K562 (cell line): ENCODE measurements at regions not wholly inside any gene's neighbourhood (a gene's known extent, or its start where the extent isn't known, plus 50 kb on each side); places are given as distances from the start of the nearest gene placed in this dataset.

Source experiments
- ATAC-seq: fragments of 200-7000 bp; cut with Tn5 transposase; 3 replicates; pipeline ENCODE4 v1.9.1; 2020; ENCODE audit warnings: moderate library complexity
- BruUV-seq: library from RNA; stranded (reverse); fragments of 400-500 nt; replicated peaks from 2 replicates; lab custom pipeline; 2021; lab: Mats Ljungman, UMichigan
- CTCF ChIA-PET: fragments of 300-600 bp; formaldehyde crosslinking; extraction: SDS; loops from one replicate; lab custom pipeline; 2021; ENCODE audit warnings: low intra/inter-chr PET ratio; lab: Yijun Ruan, JAX
- POLR2A ChIA-PET: fragments of 300-600, 350-650 bp; sonication (Branson Sonifier 250); formaldehyde crosslinking; extraction: SDS; loops from one replicate; lab custom pipeline; 2021; ENCODE audit warnings: antibody characterized with exemption, inconsistent platforms; lab: Yijun Ruan, JAX
- DNase-seq, 4 experiments: peaks; one replicate each; pipeline versions ENCODE4 v3.0.0 to v3.0.0-alpha.2; 2011 to 2018; ENCODE audit warnings: low spot score in 3 of 4, mixed read lengths in 3 of 4; ENCODE audit errors: extremely low read depth in 1 of 4
- FAIRE-seq: peaks from 2 replicates; lab custom pipeline; 2011; peaks lifted over from hg19 to GRCh38; lab: Jason Lieb, UNC
- H2AFZ ChIP-seq: 2 replicates; pipeline ENCODE4 v1.6.0; 2011; ENCODE audit warnings: low read depth, low read length, control low read depth, inconsistent platforms
- H3K27ac ChIP-seq: fragments of 200-600 bp; 3 replicates; pipeline ENCODE4 v1.8.0; 2011; ENCODE audit warnings: low read depth, mild to moderate bottlenecking, control low read depth, inconsistent platforms, low read length, moderate library complexity, mixed read lengths; ENCODE audit errors: extremely low read depth
- H3K27me3 ChIP-seq, 2 experiments: fragments of 300-600 bp in 1 of 2; 2 replicates in 1 of 2; 3 replicates in 1 of 2; pipeline versions ENCODE4 v1.6.0 to v1.8.0; 2011; ENCODE audit warnings: inconsistent platforms in 2 of 2, low read length in 2 of 2, mild to moderate bottlenecking in 1 of 2, mixed read lengths in 1 of 2, moderate library complexity in 1 of 2; ENCODE audit not compliant: control insufficient read depth in 2 of 2, insufficient read depth in 2 of 2
- H3K36me3 ChIP-seq: fragments of 300-600 bp; 3 replicates; pipeline ENCODE4 v1.8.0; 2011; ENCODE audit warnings: mild to moderate bottlenecking, low read length, inconsistent platforms; ENCODE audit not compliant: control insufficient read depth, insufficient read depth
- H3K4me1 ChIP-seq, 2 experiments: fragments of 200-600 bp in 1 of 2; replicated peaks in 1 of 2; 2 replicates in 1 of 2; 3 replicates in 1 of 2; pipeline versions ENCODE4 v1.5.1 to v1.8.0; 2011; ENCODE audit warnings: inconsistent platforms in 2 of 2, low read length in 2 of 2, mild to moderate bottlenecking in 1 of 2, mixed read lengths in 1 of 2, moderate library complexity in 1 of 2; ENCODE audit not compliant: control insufficient read depth in 2 of 2, insufficient read depth in 2 of 2
- H3K4me2 ChIP-seq: 2 replicates; pipeline ENCODE4 v1.6.1; 2011; ENCODE audit warnings: low read length, control low read depth, inconsistent platforms, mixed read lengths; ENCODE audit not compliant: insufficient read depth
- H3K4me3 ChIP-seq: fragments of 200-600 bp; sonication (generic), shearing (Covaris generic); 2 replicates; pipeline ENCODE4 v1.5.1; 2016; ENCODE audit warnings: control low read depth, inconsistent platforms
- H3K79me2 ChIP-seq: fragments of 200-600 bp; 3 replicates; pipeline ENCODE4 v1.8.0; 2011; ENCODE audit warnings: low read length, inconsistent platforms; ENCODE audit not compliant: control insufficient read depth, insufficient read depth
- H3K9ac ChIP-seq, 2 experiments: 2 replicates each; pipeline versions ENCODE4 v1.6.0 to v1.6.1; 2011; ENCODE audit warnings: low read depth in 2 of 2, low read length in 2 of 2, control low read depth in 1 of 2, inconsistent platforms in 1 of 2, mild to moderate bottlenecking in 1 of 2, mixed read lengths in 1 of 2; ENCODE audit not compliant: insufficient read depth in 1 of 2
- H3K9me1 ChIP-seq: one replicate; pipeline ENCODE4 v1.6.0; 2011; ENCODE audit warnings: inconsistent platforms, mild to moderate bottlenecking, low read length, moderate library complexity; ENCODE audit not compliant: control insufficient read depth, insufficient read depth
- H3K9me3 ChIP-seq: replicated peaks from 2 replicates; pipeline ENCODE4 v1.5.1; 2011; ENCODE audit warnings: low read depth, low read length, inconsistent platforms; ENCODE audit not compliant: control insufficient read depth, insufficient read depth
- H4K20me1 ChIP-seq: replicated peaks from 2 replicates; pipeline ENCODE4 v1.6.1; 2011; ENCODE audit warnings: low read length, inconsistent platforms, mixed read lengths; ENCODE audit not compliant: control insufficient read depth, insufficient read depth
- BRF2 ChIP-seq: IDR thresholded peaks from 3 replicates; pipeline ENCODE4 v1.6.1; 2011; ENCODE audit warnings: borderline replicate concordance, mild to moderate bottlenecking; ENCODE audit not compliant: insufficient read length, insufficient read depth
- CBX8 ChIP-seq: fragments of 200-600 bp; sonication (generic); IDR thresholded peaks from 2 replicates; pipeline ENCODE4 v1.6.1; 2012; ENCODE audit warnings: borderline replicate concordance, mixed run types, low read depth, mild to moderate bottlenecking, moderate library complexity, mixed read lengths, low read length, control low read depth, inconsistent platforms; ENCODE audit not compliant: poor library complexity, severe bottlenecking; ENCODE audit errors: extremely low read depth
- ETV6 ChIP-seq, 3 experiments: fragments of 150-350 bp in 1 of 3; sonication (generic) in 1 of 3; formaldehyde crosslinking in 1 of 3; IDR thresholded peaks; 2 replicates each; pipeline versions ENCODE4 v1.6.1 to v1.8.0; 2014 to 2022; ENCODE audit warnings: borderline replicate concordance in 2 of 3, low read depth in 2 of 3, antibody characterized with exemption in 1 of 3, low read length in 1 of 3, mild to moderate bottlenecking in 1 of 3, missing genetic modification reagents in 1 of 3
- MAFG ChIP-seq: fragments of 450-650 bp; conservative IDR thresholded peaks from 2 replicates; pipeline ENCODE4 v1.6.1; 2016; ENCODE audit warnings: missing genetic modification characterization, missing compliant biosample characterization
- MEIS2 ChIP-seq: fragments of 450-650 bp; IDR thresholded peaks from 2 replicates; pipeline ENCODE4 v1.6.1; 2014; ENCODE audit warnings: mild to moderate bottlenecking; ENCODE audit not compliant: partially characterized antibody
- NFATC3 ChIP-seq: fragments of 450-650 bp; IDR thresholded peaks from 2 replicates; pipeline ENCODE4 v1.6.1; 2017; ENCODE audit warnings: mild to moderate bottlenecking
- POLR2B ChIP-seq: fragments of 450-650 bp; IDR thresholded peaks from 2 replicates; pipeline ENCODE4 v1.6.1; 2018; ENCODE audit warnings: low read depth; ENCODE audit not compliant: partially characterized antibody
- RAD51 ChIP-seq: fragments of 450-650 bp; IDR thresholded peaks from 2 replicates; pipeline ENCODE4 v1.7.1; 2016; ENCODE audit warnings: low read depth, mild to moderate bottlenecking, borderline replicate concordance
- REST ChIP-seq, 2 experiments: fragments of 450-650 bp; formaldehyde crosslinking in 1 of 2; IDR thresholded peaks; 2 replicates each; pipeline versions ENCODE4 v1.4.0 to v1.6.1; 2014 to 2020; ENCODE audit warnings: mild to moderate bottlenecking in 2 of 2, borderline replicate concordance in 1 of 2, low read depth in 1 of 2
- SOX6 ChIP-seq: fragments of 450-650 bp; IDR thresholded peaks from 2 replicates; pipeline ENCODE4 v1.6.1; 2014; ENCODE audit warnings: mild to moderate bottlenecking
- ZC3H11A ChIP-seq: IDR thresholded peaks from 2 replicates; pipeline ENCODE4 v1.6.1; 2012; ENCODE audit warnings: low read depth, low read length, improper control_type of control experiment
- ZNF212 ChIP-seq: fragments of 450-650 bp; formaldehyde crosslinking; IDR thresholded peaks from 2 replicates; pipeline ENCODE4 v1.4.0; 2020; ENCODE audit warnings: mild to moderate bottlenecking
- ZNF232 ChIP-seq: sonication (generic); formaldehyde crosslinking; IDR thresholded peaks from 2 replicates; pipeline ENCODE4 v1.8.0; 2022; ENCODE audit warnings: mild to moderate bottlenecking, missing genetic modification reagents
- ZNF766 ChIP-seq: fragments of 200-800 bp; sonication (Bioruptor generic); conservative IDR thresholded peaks from 2 replicates; pipeline ENCODE4 v1.6.1; 2016; ENCODE audit warnings: missing genetic modification characterization, missing compliant biosample characterization
- WGBS: fragments of 100-300 bp; shearing (Covaris generic); methylation state at CpG from one replicate; pipeline ENCODE4 v1.1.6; 2016; ENCODE audit warnings: low coverage, mixed read lengths; ENCODE audit not compliant: insufficient coverage; ENCODE audit errors: missing lambda C conversion rate; 5-methylcytosine and 5-hydroxymethylcytosine counted together
- in situ Hi-C: fragments of 300-500 bp; cut with MboI; formaldehyde crosslinking; loops from 4 replicates; pipeline ENCODE4 v1.15.0; 2018; ENCODE audit warnings: inconsistent platforms, mixed read lengths
- intact Hi-C: fragments of 100-400 bp; cut with micrococcal nuclease; formaldehyde crosslinking; loops from 2 replicates; pipeline ENCODE4 v1.14.2; 2022

GRCh38 chr13:73842184-73842583 is 292.0 kb downstream of the KLF12 start:
- intact Hi-C loops (no loop called here), in situ Hi-C loops (no loop called here)
- ATAC-seq, result no peak
- CTCF ChIA-PET, result no interaction called here
- H2AFZ ChIP-seq, result no peak overlapping the region
- BruUV-seq, result no TSS peak
- no peak for FAIRE-seq
- H3K4me3 ChIP-seq, result no peak overlapping the region
- H3K9me3 ChIP-seq, result no peaks in the 10 kb centered on the region
- no peak overlapping the region for H3K4me2 ChIP-seq
- no peaks in the 10 kb centered on the region for H3K79me2 ChIP-seq
- H3K9me1 ChIP-seq, result no peaks in the 10 kb centered on the region
- no peak overlapping the region for H3K27ac ChIP-seq
- no peak for DNase-seq
- no peak overlapping the region for H3K9ac ChIP-seq
- H4K20me1 ChIP-seq, result no peaks in the 10 kb centered on the region
- TF ChIP-seq ZNF232 (no peak), MEIS2 (no peak), CBX8 (no peak), NFATC3 (no peak), MAFG (tag) (no peak), ZC3H11A (no peak), POLR2B (no peak), RAD51 (no peak), ZNF766 (CRISPR knock-in tag) (no peak), ZNF212 (CRISPR knock-in tag) (no peak), REST (IDR thresholded peaks at IDR 0.05; ENCODE audit: borderline replicate concordance) (no peak), REST (CRISPR knock-in tag; IDR thresholded peaks at IDR 0.05; ENCODE audit: low read depth) (no peak), ETV6 (IDR thresholded peaks at IDR 0.05; ENCODE audit: borderline replicate concordance in 1 of 2, low read depth in 2 of 2, low read length in 1 of 2) (no peak), ETV6 (CRISPR knock-in tag; IDR thresholded peaks at IDR 0.05; ENCODE audit: borderline replicate concordance) (no peak), SOX6 (no peak), BRF2 (no peak)
- H3K36me3 ChIP-seq, result no peaks in the 10 kb centered on the region
- no peaks in the 10 kb centered on the region for H3K27me3 ChIP-seq
- H3K4me1 ChIP-seq, result no peaks in the 10 kb centered on the region
- POLR2A ChIA-PET, result no interaction called here
- WGBS, result 2% methylated on average over 5 of the region's 5 CpGs
